ENCODE measurements at regions not wholly inside any gene's neighbourhood (a gene's known extent, or its start where the extent isn't known, plus 50 kb on each side); places are given as distances from the start of the nearest gene placed in this dataset.

DNA sequence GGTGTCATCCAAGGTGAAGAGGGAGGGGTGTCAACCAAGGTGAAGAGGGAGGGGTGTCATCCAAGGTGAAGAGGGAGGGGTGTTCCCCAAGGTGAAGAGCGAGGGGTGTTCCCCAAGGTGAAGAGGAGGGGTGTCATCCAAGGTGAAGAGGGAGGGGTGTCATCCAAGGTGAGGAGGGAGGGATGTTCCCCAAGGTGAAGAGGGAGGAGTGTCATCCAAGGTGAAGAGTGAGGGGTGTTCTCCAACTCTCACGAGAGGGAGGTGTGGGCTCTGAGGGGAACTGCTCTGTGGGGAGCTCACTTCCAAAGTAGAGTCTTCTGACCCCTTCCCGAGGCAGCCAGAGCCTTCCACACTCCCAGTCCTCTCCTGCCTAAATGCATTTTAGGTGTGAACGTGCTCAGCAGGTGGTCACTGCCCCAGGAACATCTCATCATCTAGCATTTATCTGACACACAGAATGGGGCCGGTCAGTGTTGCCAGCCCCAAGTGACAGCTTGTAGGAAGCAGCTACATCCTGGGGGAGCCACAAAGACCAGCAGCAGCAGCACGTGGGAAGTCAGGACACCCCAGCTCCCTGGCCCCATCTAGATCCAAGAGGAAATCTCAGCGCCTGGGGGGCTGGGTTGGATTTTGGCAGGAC, 323.8 kb downstream of the GLRX3 start:
- no peaks in the 10 kb centered on the region for H3K9me3 ChIP-seq (ENCODE audit: control insufficient read depth, low read depth, low read length)
- H3K4me1 ChIP-seq (ENCODE audit: control insufficient read depth, low read depth, low read length) = no peaks in the 10 kb centered on the region
- no peaks in the 10 kb centered on the region for H3K36me3 ChIP-seq (ENCODE audit: control insufficient read depth, low read depth, low read length)
- H3K9ac ChIP-seq (ENCODE audit: low read length) = no peak overlapping the region
- H3K27ac ChIP-seq (ENCODE audit: low read length) = no peak overlapping the region
- no peaks in the 10 kb centered on the region for H3K27me3 ChIP-seq (ENCODE audit: control insufficient read depth, insufficient read depth, low read length)
- H3K4me3 ChIP-seq (ENCODE audit: low read length) = no peak overlapping the region

DNA sequence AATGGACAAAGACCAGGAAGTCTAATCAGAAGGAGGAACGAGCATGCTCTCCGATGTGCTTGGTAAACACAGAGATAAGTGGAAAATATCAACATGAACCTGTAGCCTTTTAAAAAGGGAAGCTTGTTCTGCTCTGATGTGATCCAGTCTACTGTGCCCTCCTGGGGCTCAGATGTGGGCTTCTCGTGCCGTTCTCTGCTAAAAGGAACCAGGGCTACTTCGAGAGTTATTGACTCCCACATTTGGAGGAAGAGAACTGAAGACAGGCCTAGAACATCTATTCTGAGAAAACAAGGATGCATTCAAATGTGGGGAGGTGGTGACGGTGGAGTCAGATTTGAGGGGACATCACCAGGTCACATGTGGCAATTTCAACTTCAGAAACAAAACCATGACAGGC, 325.4 kb downstream of the GLRX3 start:
- no peaks in the 10 kb centered on the region for H3K4me1 ChIP-seq (ENCODE audit: control insufficient read depth, low read depth, low read length)
- H3K9me3 ChIP-seq (ENCODE audit: control insufficient read depth, low read depth, low read length) = no peaks in the 10 kb centered on the region

DNA sequence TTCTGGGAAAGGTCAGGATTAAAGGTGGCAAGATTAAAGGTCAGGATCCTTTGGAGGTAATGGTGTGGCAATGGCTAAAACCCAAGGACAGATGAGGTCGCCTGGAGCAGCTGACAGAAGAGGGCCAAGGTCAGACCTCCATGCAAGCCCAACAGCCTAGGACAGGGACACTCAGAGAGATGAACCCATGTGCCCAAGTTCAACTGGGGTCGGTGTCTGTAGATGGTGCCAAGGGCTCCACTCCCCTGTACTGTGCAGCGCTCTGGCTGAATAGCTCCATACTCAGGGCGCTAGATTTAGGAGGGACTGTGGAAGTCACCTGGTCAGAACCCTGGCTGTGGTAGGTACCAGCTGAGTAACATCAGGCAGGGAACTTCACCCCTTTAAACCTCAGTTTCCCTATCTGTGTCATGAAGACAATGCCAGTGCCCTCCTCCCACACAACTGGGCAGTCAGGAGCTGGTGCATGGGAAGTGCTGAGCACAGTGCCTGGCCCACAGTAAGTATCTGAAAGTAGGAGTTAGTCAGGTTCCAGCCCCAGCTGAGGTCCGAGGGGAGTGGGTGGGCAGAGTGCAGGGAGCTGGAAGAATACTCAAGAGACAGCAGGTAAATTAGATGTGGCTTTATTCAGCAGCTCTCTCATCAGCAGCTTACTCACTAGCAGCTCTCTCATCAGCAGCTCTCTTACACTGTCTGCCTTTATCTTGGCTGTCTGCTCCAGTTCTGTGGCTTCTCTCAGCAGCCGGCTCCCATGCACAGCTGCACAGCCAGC, 327.1 kb downstream of the GLRX3 start:
- H3K27ac ChIP-seq (ENCODE audit: low read length) = no peak overlapping the region
- no peaks in the 10 kb centered on the region for H3K36me3 ChIP-seq (ENCODE audit: control insufficient read depth, low read depth, low read length)
- H3K4me3 ChIP-seq (ENCODE audit: low read length) = no peak overlapping the region
- no peaks in the 10 kb centered on the region for H3K9me3 ChIP-seq (ENCODE audit: control insufficient read depth, low read depth, low read length)
- H3K9ac ChIP-seq (ENCODE audit: low read length) = no peak overlapping the region
- no peaks in the 10 kb centered on the region for H3K4me1 ChIP-seq (ENCODE audit: control insufficient read depth, low read depth, low read length)
- no peaks in the 10 kb centered on the region for H3K27me3 ChIP-seq (ENCODE audit: control insufficient read depth, insufficient read depth, low read length)

More for the DNA sequence above, 325.4 kb downstream of the GLRX3 start:
- Histone ChIP-seq H3K27ac (ENCODE audit: low read length) (no peak overlapping the region), H3K4me3 (ENCODE audit: low read length) (no peak overlapping the region), H3K9ac (ENCODE audit: low read length) (no peak overlapping the region), H3K27me3 (ENCODE audit: control insufficient read depth, insufficient read depth, low read length) (no peaks in the 10 kb centered on the region), H3K36me3 (ENCODE audit: control insufficient read depth, low read depth, low read length) (no peaks in the 10 kb centered on the region)

DNA sequence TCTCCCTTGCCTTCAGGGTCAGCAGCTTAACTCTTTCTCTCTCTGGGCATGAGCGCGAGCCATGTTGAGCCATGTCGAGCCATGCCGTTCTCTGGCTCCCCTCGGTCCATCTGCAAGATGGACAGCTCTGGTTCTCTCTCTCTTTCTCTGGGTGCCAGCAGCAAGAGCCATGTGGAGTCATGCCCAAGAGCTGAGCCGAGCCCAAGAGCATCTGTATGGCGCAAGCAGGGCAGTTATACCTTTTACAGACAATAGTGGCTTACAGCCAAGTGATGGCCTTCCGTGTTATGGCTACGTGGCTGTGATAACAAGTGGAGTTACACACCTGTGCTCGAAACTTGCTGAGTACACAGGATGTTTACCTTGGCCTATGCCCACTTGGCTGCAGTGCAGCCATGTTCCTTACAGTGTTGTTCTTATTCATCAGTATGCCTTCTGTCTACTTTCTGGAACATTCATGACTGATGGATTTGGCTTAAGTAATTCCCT, 327.7 kb downstream of the GLRX3 start:
- Histone ChIP-seq H3K4me1 (ENCODE audit: control insufficient read depth, low read depth, low read length) (no peaks in the 10 kb centered on the region), H3K27ac (ENCODE audit: low read length) (no peak overlapping the region), H3K9me3 (ENCODE audit: control insufficient read depth, low read depth, low read length) (no peaks in the 10 kb centered on the region), H3K4me3 (ENCODE audit: low read length) (no peak overlapping the region), H3K9ac (ENCODE audit: low read length) (no peak overlapping the region), H3K27me3 (ENCODE audit: control insufficient read depth, insufficient read depth, low read length) (no peaks in the 10 kb centered on the region), H3K36me3 (ENCODE audit: control insufficient read depth, low read depth, low read length) (no peaks in the 10 kb centered on the region)

DNA sequence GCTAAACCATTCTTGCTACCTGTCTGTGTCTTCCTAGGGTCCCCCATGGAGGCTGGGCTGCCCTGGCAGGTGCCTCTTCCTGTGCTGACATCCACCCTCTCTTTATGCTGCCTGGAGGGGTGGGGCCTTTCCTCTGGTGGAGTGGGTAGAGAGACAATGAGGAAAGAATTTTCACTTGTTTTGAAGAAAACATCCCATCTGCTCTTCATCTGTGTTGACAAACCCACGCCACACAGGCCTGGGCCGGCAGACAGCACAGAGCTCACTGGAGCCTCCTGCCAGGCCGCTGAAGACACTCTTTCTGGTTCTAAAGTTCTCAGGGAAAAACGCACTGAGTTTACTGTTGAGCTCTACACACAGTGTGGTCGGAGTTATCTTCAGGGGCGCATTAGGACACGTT, 328.2 kb downstream of the GLRX3 start:
- H3K4me3 ChIP-seq (ENCODE audit: low read length) = no peak overlapping the region
- no peaks in the 10 kb centered on the region for H3K9me3 ChIP-seq (ENCODE audit: control insufficient read depth, low read depth, low read length)
- no peak overlapping the region for H3K9ac ChIP-seq (ENCODE audit: low read length)
- H3K36me3 ChIP-seq (ENCODE audit: control insufficient read depth, low read depth, low read length) = no peaks in the 10 kb centered on the region
- no peaks in the 10 kb centered on the region for H3K4me1 ChIP-seq (ENCODE audit: control insufficient read depth, low read depth, low read length)
- H3K27ac ChIP-seq (ENCODE audit: low read length) = no peak overlapping the region
- no peaks in the 10 kb centered on the region for H3K27me3 ChIP-seq (ENCODE audit: control insufficient read depth, insufficient read depth, low read length)

DNA sequence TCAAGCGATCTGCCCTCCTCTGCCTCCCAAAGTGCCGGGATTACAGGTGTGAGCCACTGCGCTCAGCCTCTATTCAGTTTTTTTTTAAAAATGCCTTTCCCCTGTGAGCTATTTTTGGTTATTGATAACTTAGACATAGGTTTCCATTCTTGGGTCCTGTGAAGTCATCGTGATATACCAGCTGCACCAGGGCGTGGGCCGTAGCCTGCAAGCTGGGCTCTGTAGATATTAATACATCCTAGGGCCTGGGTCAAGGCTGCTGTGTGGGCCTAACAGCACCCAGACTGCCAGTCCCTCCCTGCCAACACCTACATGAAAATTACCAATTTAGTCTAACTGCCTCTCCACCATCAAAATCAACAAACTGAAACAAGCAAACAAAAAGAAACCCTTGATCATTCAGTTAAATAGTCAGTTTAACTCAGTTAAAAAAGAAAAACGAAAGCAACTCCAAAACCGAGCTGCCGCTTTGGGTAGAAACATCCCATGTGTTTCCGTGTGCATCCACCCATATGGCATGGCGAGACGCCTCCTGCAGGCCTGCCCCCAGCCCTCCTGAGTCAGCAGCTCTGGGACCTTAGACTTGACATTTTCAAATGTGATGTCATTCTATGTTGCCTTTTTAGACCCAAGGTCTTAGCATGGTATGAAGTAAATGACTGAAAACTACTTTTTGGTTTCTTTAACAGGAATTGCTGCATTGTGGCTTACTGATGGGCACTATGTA, 330.2 kb downstream of the GLRX3 start:
- no peaks in the 10 kb centered on the region for H3K9me3 ChIP-seq (ENCODE audit: control insufficient read depth, low read depth, low read length)
- no peaks in the 10 kb centered on the region for H3K36me3 ChIP-seq (ENCODE audit: control insufficient read depth, low read depth, low read length)
- H3K4me1 ChIP-seq (ENCODE audit: control insufficient read depth, low read depth, low read length) = no peaks in the 10 kb centered on the region
- H3K4me3 ChIP-seq (ENCODE audit: low read length) = no peak overlapping the region
- no peak overlapping the region for H3K27ac ChIP-seq (ENCODE audit: low read length)
- no peak overlapping the region for H3K9ac ChIP-seq (ENCODE audit: low read length)
- H3K27me3 ChIP-seq (ENCODE audit: control insufficient read depth, insufficient read depth, low read length) = no peaks in the 10 kb centered on the region

DNA sequence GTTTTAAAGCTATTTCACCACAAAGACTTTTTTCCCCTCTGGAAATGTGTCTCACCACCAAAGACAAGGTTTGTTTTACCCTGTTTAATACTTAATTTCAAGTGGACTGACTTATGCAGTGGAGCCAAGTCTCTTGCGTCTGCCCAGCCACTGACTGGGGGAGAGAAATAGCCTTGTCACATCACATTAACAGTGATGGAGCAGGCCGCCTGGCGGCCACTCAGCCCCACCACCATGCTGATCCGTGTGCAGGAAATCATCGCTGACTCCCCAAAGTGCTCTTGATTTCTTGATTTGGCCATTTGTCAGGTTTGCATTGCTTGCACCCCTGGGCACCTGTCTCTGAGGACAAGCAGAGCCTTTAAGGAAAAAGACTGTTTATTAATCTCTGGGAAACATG, 334.1 kb downstream of the GLRX3 start:
- H3K9me3 ChIP-seq (ENCODE audit: control insufficient read depth, low read depth, low read length) = no peaks in the 10 kb centered on the region
- no peak overlapping the region for H3K4me3 ChIP-seq (ENCODE audit: low read length)
- no peak overlapping the region for H3K27ac ChIP-seq (ENCODE audit: low read length)
- no peak overlapping the region for H3K9ac ChIP-seq (ENCODE audit: low read length)
- no peaks in the 10 kb centered on the region for H3K36me3 ChIP-seq (ENCODE audit: control insufficient read depth, low read depth, low read length)
- no peaks in the 10 kb centered on the region for H3K4me1 ChIP-seq (ENCODE audit: control insufficient read depth, low read depth, low read length)
- H3K27me3 ChIP-seq (ENCODE audit: control insufficient read depth, insufficient read depth, low read length) = no peaks in the 10 kb centered on the region

DNA sequence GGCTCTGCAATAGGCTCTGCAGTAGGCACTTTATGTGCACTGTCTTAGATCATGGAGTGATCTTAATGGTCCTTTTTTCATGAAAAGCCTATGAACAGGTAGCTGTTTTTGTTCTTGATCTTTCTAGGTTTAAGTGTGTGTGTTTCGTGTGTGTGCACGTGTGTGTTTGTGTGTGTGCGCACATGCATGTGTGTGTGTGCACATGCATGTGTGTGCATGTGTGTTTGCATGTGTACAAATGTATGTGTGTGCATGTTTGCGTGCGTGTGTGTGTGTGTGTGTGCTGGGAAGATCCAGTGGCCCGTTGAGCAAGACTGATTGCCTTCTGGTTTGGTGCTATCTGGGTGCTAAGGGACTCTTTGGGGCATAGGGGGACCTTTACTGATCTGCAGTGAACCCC, 334.8 kb downstream of the GLRX3 start:
- Histone ChIP-seq H3K27ac (ENCODE audit: low read length) (no peak overlapping the region), H3K4me3 (ENCODE audit: low read length) (no peak overlapping the region), H3K9ac (ENCODE audit: low read length) (no peak overlapping the region), H3K27me3 (ENCODE audit: control insufficient read depth, insufficient read depth, low read length) (no peaks in the 10 kb centered on the region), H3K9me3 (ENCODE audit: control insufficient read depth, low read depth, low read length) (no peaks in the 10 kb centered on the region), H3K4me1 (ENCODE audit: control insufficient read depth, low read depth, low read length) (no peaks in the 10 kb centered on the region), H3K36me3 (ENCODE audit: control insufficient read depth, low read depth, low read length) (no peaks in the 10 kb centered on the region)

DNA sequence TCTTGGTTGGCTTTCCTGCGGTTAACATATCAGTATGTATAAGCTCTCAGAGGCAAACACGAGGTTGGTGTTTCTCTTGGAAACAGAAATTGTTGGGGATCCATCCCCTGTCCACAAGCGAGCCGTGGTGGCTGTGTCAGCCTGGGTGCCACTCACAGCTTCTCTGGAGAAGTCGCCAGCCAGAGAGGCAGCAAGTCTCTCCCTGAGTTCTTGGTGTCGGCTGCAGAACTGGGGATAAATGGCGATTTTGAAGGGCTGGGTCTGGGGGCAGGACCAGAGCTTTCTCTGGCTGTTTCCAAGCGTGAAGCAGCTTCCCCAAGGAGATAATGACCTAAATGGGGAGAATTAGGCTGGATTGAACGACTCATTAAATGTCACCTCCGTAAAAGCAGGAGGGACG, 335.3 kb downstream of the GLRX3 start:
- no peaks in the 10 kb centered on the region for H3K27me3 ChIP-seq (ENCODE audit: control insufficient read depth, insufficient read depth, low read length)
- H3K9ac ChIP-seq (ENCODE audit: low read length) = no peak overlapping the region
- H3K4me3 ChIP-seq (ENCODE audit: low read length) = no peak overlapping the region
- H3K9me3 ChIP-seq (ENCODE audit: control insufficient read depth, low read depth, low read length) = no peaks in the 10 kb centered on the region
- H3K4me1 ChIP-seq (ENCODE audit: control insufficient read depth, low read depth, low read length) = no peaks in the 10 kb centered on the region
- H3K36me3 ChIP-seq (ENCODE audit: control insufficient read depth, low read depth, low read length) = no peaks in the 10 kb centered on the region
- H3K27ac ChIP-seq (ENCODE audit: low read length) = no peak overlapping the region

DNA sequence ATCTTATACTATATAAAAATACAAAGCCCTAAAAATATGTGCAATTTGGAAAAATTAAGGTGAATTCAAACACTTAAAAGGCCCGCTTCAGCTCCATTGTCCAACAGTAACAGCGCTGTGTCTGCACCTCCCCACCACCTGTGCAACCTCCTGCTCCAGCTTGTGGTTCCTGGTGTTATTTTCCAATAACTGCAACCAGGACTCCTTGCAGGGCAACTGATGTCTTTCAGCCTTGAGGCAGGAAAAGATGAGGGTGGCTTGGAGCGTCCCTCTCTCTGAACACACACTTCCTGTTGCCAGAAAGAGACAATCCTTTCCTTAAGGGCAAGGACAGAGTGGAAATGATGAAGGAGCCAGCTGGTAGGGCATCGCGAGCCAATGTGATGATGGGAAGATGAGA, 336.0 kb downstream of the GLRX3 start:
- Histone ChIP-seq H3K9me3 (ENCODE audit: control insufficient read depth, low read depth, low read length) (no peaks in the 10 kb centered on the region), H3K4me3 (ENCODE audit: low read length) (no peak overlapping the region), H3K27ac (ENCODE audit: low read length) (no peak overlapping the region), H3K4me1 (ENCODE audit: control insufficient read depth, low read depth, low read length) (no peaks in the 10 kb centered on the region), H3K27me3 (ENCODE audit: control insufficient read depth, insufficient read depth, low read length) (no peaks in the 10 kb centered on the region), H3K9ac (ENCODE audit: low read length) (no peak overlapping the region), H3K36me3 (ENCODE audit: control insufficient read depth, low read depth, low read length) (no peaks in the 10 kb centered on the region)

DNA sequence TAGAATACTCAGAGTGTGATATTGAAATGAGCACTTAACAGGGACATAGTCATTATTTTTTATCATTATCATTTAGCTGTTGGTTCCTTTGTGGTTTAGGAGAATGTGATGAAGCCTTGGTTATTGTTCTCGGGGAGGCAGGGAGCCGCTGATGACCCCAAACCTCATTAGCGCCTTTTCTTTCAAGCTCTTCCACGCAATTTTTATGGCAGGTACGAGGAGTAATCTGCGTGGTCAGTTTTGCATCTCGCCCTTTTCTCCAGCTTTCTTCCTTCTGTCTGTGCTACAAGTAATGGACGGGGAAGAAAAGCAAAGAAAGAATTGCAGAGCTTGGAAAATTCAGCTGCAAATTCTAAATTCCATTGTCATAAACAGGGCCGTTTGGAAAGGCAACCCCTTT, 338.4 kb downstream of the GLRX3 start:
- H3K27me3 ChIP-seq (ENCODE audit: control insufficient read depth, insufficient read depth, low read length) = no peaks in the 10 kb centered on the region
- H3K36me3 ChIP-seq (ENCODE audit: control insufficient read depth, low read depth, low read length) = no peaks in the 10 kb centered on the region
- no peak overlapping the region for H3K9ac ChIP-seq (ENCODE audit: low read length)
- no peaks in the 10 kb centered on the region for H3K9me3 ChIP-seq (ENCODE audit: control insufficient read depth, low read depth, low read length)
- H3K4me3 ChIP-seq (ENCODE audit: low read length) = no peak overlapping the region
- no peaks in the 10 kb centered on the region for H3K4me1 ChIP-seq (ENCODE audit: control insufficient read depth, low read depth, low read length)
- H3K27ac ChIP-seq (ENCODE audit: low read length) = no peak overlapping the region

All from iPS-18a (cell line).